GM21515 (cell line): ENCODE measurements at regions not wholly inside any gene's neighbourhood (a gene's known extent, or its start where the extent isn't known, plus 50 kb on each side); places are given as distances from the start of the nearest gene placed in this dataset.
A peak's percentile ranks its signal among the peaks of the same experiment; 100 is the strongest.

ENCODE experiments used
- ATAC-seq: cut with Tn5 transposase; IDR thresholded peaks from one replicate; pipeline ENCODE4 v1.9.1; 2021; ENCODE audit not compliant: unreplicated experiment

GRCh38 chr1:239913141-239913585, 178.5 kb upstream of the FMN2 start:
- ATAC-seq = no peak

GRCh38 chr1:239914751-239915231, 176.9 kb upstream of the FMN2 start:
- ATAC-seq = no peak

GRCh38 chr1:239918634-239919033, 173.0 kb upstream of the FMN2 start:
- ATAC-seq = no peak

- no peak for ATAC-seq
Observed at GRCh38 chr1:239920214-239920613, 171.5 kb upstream of the FMN2 start.

GRCh38 chr1:239922778-239923522, 168.7 kb upstream of the FMN2 start:
- no peak for ATAC-seq

- no peak for ATAC-seq
Observed at GRCh38 chr1:239924741-239925350, 166.8 kb upstream of the FMN2 start.

- no peak for ATAC-seq
Observed at GRCh38 chr1:239926184-239926583, 165.5 kb upstream of the FMN2 start.

GRCh38 chr1:239929317-239929716, 162.4 kb upstream of the FMN2 start:
- no peak for ATAC-seq

GRCh38 chr1:239930686-239931262, 160.9 kb upstream of the FMN2 start:
- ATAC-seq = no peak

- no peak for ATAC-seq
Observed at GRCh38 chr1:239931341-239931740, 160.3 kb upstream of the FMN2 start.

- no peak for ATAC-seq
Observed at GRCh38 chr1:239939602-239940001, 152.1 kb upstream of the FMN2 start.

GRCh38 chr1:239943761-239944160, 147.9 kb upstream of the FMN2 start:
- ATAC-seq = no peak

GRCh38 chr1:239944666-239945065, 147.0 kb upstream of the FMN2 start:
- ATAC-seq = no peak

- no peak for ATAC-seq
Observed at GRCh38 chr1:239947801-239948200, 143.9 kb upstream of the FMN2 start.

GRCh38 chr1:239951511-239952140, 140.1 kb upstream of the FMN2 start:
- peak; percentile 54 for ATAC-seq

GRCh38 chr1:239952348-239953308, 139.1 kb upstream of the FMN2 start:
- peak; percentile 74 for ATAC-seq

GRCh38 chr1:239954836-239955235, 136.8 kb upstream of the FMN2 start:
- no peak for ATAC-seq

- no peak for ATAC-seq
Observed at GRCh38 chr1:239955431-239955830, 136.3 kb upstream of the FMN2 start.

- ATAC-seq = no peak
Observed at GRCh38 chr1:239956263-239956662, 135.4 kb upstream of the FMN2 start.

- ATAC-seq = no peak
Observed at GRCh38 chr1:239958063-239958462, 133.6 kb upstream of the FMN2 start.

- ATAC-seq = no peak
Observed at GRCh38 chr1:239960366-239960765, 131.3 kb upstream of the FMN2 start.
